ENCODE measurements at regions not wholly inside any gene's neighbourhood (a gene's known extent, or its start where the extent isn't known, plus 50 kb on each side); places are given as distances from the start of the nearest gene placed in this dataset.

DNA sequence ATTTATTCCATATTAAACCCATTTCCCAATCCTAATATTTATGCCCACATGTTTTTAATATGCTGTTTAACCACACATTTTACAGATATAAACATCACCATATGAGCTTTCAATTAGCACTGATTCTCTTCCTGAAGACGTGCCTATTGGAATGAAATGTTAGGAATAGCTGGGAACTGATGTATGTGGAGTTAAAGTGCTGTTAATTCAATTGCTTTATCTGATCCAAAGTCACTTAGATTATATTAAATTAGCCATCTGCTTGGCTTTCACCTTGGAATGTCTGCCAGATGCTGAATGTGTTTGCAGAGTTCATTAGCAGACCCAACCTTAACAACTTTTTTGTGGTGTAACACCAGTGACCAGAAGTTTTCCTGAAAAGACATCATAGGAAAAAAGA, 942.9 kb upstream of the KLHL29 start:
- TF ChIP-seq, protein P1, sequence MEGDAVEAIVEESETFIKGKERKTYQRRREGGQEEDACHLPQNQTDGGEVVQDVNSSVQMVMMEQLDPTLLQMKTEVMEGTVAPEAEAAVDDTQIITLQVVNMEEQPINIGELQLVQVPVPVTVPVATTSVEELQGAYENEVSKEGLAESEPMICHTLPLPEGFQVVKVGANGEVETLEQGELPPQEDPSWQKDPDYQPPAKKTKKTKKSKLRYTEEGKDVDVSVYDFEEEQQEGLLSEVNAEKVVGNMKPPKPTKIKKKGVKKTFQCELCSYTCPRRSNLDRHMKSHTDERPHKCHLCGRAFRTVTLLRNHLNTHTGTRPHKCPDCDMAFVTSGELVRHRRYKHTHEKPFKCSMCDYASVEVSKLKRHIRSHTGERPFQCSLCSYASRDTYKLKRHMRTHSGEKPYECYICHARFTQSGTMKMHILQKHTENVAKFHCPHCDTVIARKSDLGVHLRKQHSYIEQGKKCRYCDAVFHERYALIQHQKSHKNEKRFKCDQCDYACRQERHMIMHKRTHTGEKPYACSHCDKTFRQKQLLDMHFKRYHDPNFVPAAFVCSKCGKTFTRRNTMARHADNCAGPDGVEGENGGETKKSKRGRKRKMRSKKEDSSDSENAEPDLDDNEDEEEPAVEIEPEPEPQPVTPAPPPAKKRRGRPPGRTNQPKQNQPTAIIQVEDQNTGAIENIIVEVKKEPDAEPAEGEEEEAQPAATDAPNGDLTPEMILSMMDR (IDR thresholded peaks at IDR 0.05): no peak
- TF ChIP-seq POLR2A (IDR thresholded peaks at IDR 0.05): no peak

All from testis (tissue), 2 donors.